A549 (cell line): ENCODE measurements at regions not wholly inside any gene's neighbourhood (a gene's known extent, or its start where the extent isn't known, plus 50 kb on each side); places are given as distances from the start of the nearest gene placed in this dataset.

ENCODE experiments used
- ATAC-seq, 2 experiments: fragments of 200-7000 bp in 1 of 2; fragments of >200 bp in 1 of 2; cut with Nextera tagmentation in 1 of 2; cut with Tn5 transposase in 1 of 2; 3 replicates each; pipeline versions ENCODE4 v1.8.0 to v1.9.1; 2018 to 2020; ENCODE audit warnings: mild to moderate bottlenecking in 1 of 2, moderate library complexity in 1 of 2
- CTCF ChIA-PET: fragments of 300-600 bp; sonication (Branson Sonifier 250); formaldehyde crosslinking; extraction: SDS; loops from one replicate; lab custom pipeline; 2021; ENCODE audit warnings: antibody characterized with exemption, inconsistent platforms; lab: Yijun Ruan, JAX
- POLR2A ChIA-PET: fragments of 350-600 bp; formaldehyde crosslinking; extraction: SDS; loops from one replicate; lab custom pipeline; 2021; ENCODE audit warnings: antibody characterized with exemption, inconsistent platforms; lab: Yijun Ruan, JAX
- DNase-seq, 2 experiments: peaks; one replicate each; pipeline versions ENCODE4 v3.0.0 to v3.0.0-alpha.2; 2011 to 2016; ENCODE audit warnings: low read depth in 1 of 2, low spot score in 1 of 2
- FAIRE-seq: peaks from 2 replicates; lab custom pipeline; 2011; peaks lifted over from hg19 to GRCh38; lab: Jason Lieb, UNC
- H3K27ac ChIP-seq, 2 experiments: fragments of >200 bp; sonication (Bioruptor Twin); formaldehyde crosslinking; 3 replicates each; pipeline ENCODE4 v1.5.1; 2016 to 2017
- H3K4me1 ChIP-seq: fragments of >200 bp; sonication (Bioruptor Twin); formaldehyde crosslinking; 3 replicates; pipeline ENCODE4 v1.6.1; 2016
- H3K4me2 ChIP-seq: fragments of >200 bp; sonication (Bioruptor Twin); formaldehyde crosslinking; 3 replicates; pipeline ENCODE4 v1.6.1; 2016
- H3K4me3 ChIP-seq: fragments of >200 bp; sonication (Bioruptor Twin); formaldehyde crosslinking; 3 replicates; pipeline ENCODE4 v1.5.1; 2016
- H3K9me3 ChIP-seq: fragments of >200 bp; sonication (Bioruptor Twin); formaldehyde crosslinking; 3 replicates; pipeline ENCODE4 v1.6.1; 2016
- BCL3 ChIP-seq: fragments of >200 bp; sonication (Bioruptor Twin); formaldehyde crosslinking; IDR thresholded peaks from 3 replicates; pipeline ENCODE4 v1.6.1; 2016
- BHLHE40 ChIP-seq: IDR thresholded peaks from 2 replicates; pipeline ENCODE4 v1.6.1; 2012; ENCODE audit warnings: low read depth, low read length, inconsistent platforms
- CHD2 ChIP-seq: fragments of 150-350 bp; IDR thresholded peaks from 2 replicates; pipeline ENCODE4 v1.6.1; 2014; ENCODE audit warnings: low read length; ENCODE audit not compliant: partially characterized antibody
- EP300 ChIP-seq, 2 experiments: fragments of >200 bp; sonication (Bioruptor Twin); formaldehyde crosslinking; IDR thresholded peaks; 2 replicates in 1 of 2; 3 replicates in 1 of 2; pipeline ENCODE4 v1.6.1; 2016 to 2017
- FOXS1 ChIP-seq: fragments of 250-450 bp; sonication (Bioruptor Pico); IDR thresholded peaks from 2 replicates; pipeline ENCODE4 v1.5.0; 2020; ENCODE audit warnings: mild to moderate bottlenecking, moderate library complexity
- HDAC2 ChIP-seq: fragments of 200-600 bp; sonication (generic); IDR thresholded peaks from 2 replicates; pipeline ENCODE4 v1.6.1; 2016
- HOXB13 ChIP-seq: fragments of 250-450 bp; sonication (Bioruptor Pico); IDR thresholded peaks from 2 replicates; pipeline ENCODE4 v1.5.0; 2020; ENCODE audit warnings: low read depth, mild to moderate bottlenecking, moderate library complexity
- HOXB5 ChIP-seq: fragments of 250-450 bp; sonication (Bioruptor Pico); IDR thresholded peaks from 2 replicates; pipeline ENCODE4 v1.5.0; 2020; ENCODE audit warnings: mild to moderate bottlenecking, moderate library complexity
- JUN ChIP-seq, 2 experiments: fragments of >200 bp; sonication (Bioruptor Twin); formaldehyde crosslinking; IDR thresholded peaks; 2 replicates in 1 of 2; 3 replicates in 1 of 2; pipeline ENCODE4 v1.6.1; 2016 to 2017
- KDM1A ChIP-seq: fragments of 200-600 bp; sonication (generic); IDR thresholded peaks from 2 replicates; pipeline ENCODE4 v1.6.1; 2016; ENCODE audit warnings: low read depth, mild to moderate bottlenecking
- KDM5A ChIP-seq: fragments of 200-600 bp; sonication (generic); IDR thresholded peaks from 2 replicates; pipeline ENCODE4 v1.6.1; 2016; ENCODE audit warnings: antibody characterized with exemption, mild to moderate bottlenecking
- NFE2L2 ChIP-seq: fragments of 150-350 bp; conservative IDR thresholded peaks from 2 replicates; pipeline ENCODE4 v1.6.1; 2014; ENCODE audit warnings: low read length
- POLR2AphosphoS2 ChIP-seq: conservative IDR thresholded peaks from 2 replicates; pipeline ENCODE4 v1.6.1; 2012; ENCODE audit warnings: low read length, improper control_type of control experiment, inconsistent platforms
- RAD21 ChIP-seq, 2 experiments: fragments of >200 bp in 1 of 2; sonication (Bioruptor Twin) in 1 of 2; formaldehyde crosslinking in 1 of 2; IDR thresholded peaks in 1 of 2; conservative IDR thresholded peaks in 1 of 2; 2 replicates in 1 of 2; 3 replicates in 1 of 2; pipeline ENCODE4 v1.6.1; 2012 to 2018; ENCODE audit warnings: inconsistent platforms in 1 of 2
- RARB ChIP-seq: fragments of 250-450 bp; sonication (Bioruptor Pico); IDR thresholded peaks from 2 replicates; pipeline ENCODE4 v1.8.0; 2021; ENCODE audit warnings: mild to moderate bottlenecking, moderate library complexity
- REST ChIP-seq: fragments of 200-600 bp; sonication (generic); IDR thresholded peaks from 2 replicates; pipeline ENCODE4 v1.6.1; 2016; ENCODE audit warnings: antibody characterized with exemption, mild to moderate bottlenecking, moderate library complexity
- SMC3 ChIP-seq: fragments of >200 bp; sonication (Bioruptor Twin); formaldehyde crosslinking; IDR thresholded peaks from 3 replicates; pipeline ENCODE4 v1.6.1; 2018; ENCODE audit warnings: inconsistent platforms
- ZNF302 ChIP-seq: fragments of 250-450 bp; sonication (Bioruptor Pico); IDR thresholded peaks from 2 replicates; pipeline ENCODE4 v1.9.0; 2021; ENCODE audit warnings: inconsistent platforms, mild to moderate bottlenecking, moderate library complexity
- WGBS: methylation state at CpG from one replicate; pipeline ENCODE4 v1.1.6; 2017; ENCODE audit errors: missing lambda C conversion rate; 5-methylcytosine and 5-hydroxymethylcytosine counted together
- TF ChIP-seq, protein P1 (sequence below): fragments of 450-650 bp; IDR thresholded peaks from 2 replicates; pipeline ENCODE4 v1.6.1; 2014; ENCODE audit warnings: antibody characterized with exemption
- TF ChIP-seq, protein P2 (sequence below): fragments of >200 bp; sonication (Bioruptor Twin); formaldehyde crosslinking; IDR thresholded peaks from 3 replicates; pipeline ENCODE4 v1.5.1; 2016

GRCh38 chr11:109946322-109946846 is 146.8 kb upstream of the ZC3H12C start (continued):
- TF ChIP-seq REST, result no peak
- TF ChIP-seq JUN (IDR thresholded peaks at IDR 0.05), result peak in 1 of 2 experiments; percentile 56; a peak in 2 of 5 replicates
- TF ChIP-seq RAD21 (conservative IDR thresholded peaks at IDR 0.05 in 1 of 2, IDR thresholded peaks at IDR 0.05 in 1 of 2), result peak; percentile 87 to 93

- FAIRE-seq (no peak), ATAC-seq (no peak)
- Histone ChIP-seq H3K9me3 (no peaks in the 10 kb centered on the region), H3K4me1 (peaks cover 7% of the 10 kb centered on the region; the same call in 2 of the 3 replicates)
- ChIA-PET CTCF (interaction anchor here (0.5 kb wide), 1 partner anchor 1341 kb away, joined by 3 read pairs; no protein-coding TSS in a partner anchor), POLR2A (no interaction called here)
- TF ChIP-seq HDAC2 (no peak), RARB (CRISPR knock-in tag) (no peak), KDM1A (no peak), ZNF302 (CRISPR knock-in tag) (no peak), SMC3 (no peak), CHD2 (no peak), BCL3 (no peak)
- TF ChIP-seq, all 56 proteins: peak for 0
- DNase-seq, result no peak
- Histone ChIP-seq H3K27ac (no peak overlapping the region), H3K4me2 (no peak overlapping the region), H3K4me3 (no peak overlapping the region)
- 46% methylated on average over 2 of the region's 2 CpGs for WGBS
Observed at GRCh38 chr11:109954534-109954933, 138.7 kb upstream of the ZC3H12C start.

DNA sequence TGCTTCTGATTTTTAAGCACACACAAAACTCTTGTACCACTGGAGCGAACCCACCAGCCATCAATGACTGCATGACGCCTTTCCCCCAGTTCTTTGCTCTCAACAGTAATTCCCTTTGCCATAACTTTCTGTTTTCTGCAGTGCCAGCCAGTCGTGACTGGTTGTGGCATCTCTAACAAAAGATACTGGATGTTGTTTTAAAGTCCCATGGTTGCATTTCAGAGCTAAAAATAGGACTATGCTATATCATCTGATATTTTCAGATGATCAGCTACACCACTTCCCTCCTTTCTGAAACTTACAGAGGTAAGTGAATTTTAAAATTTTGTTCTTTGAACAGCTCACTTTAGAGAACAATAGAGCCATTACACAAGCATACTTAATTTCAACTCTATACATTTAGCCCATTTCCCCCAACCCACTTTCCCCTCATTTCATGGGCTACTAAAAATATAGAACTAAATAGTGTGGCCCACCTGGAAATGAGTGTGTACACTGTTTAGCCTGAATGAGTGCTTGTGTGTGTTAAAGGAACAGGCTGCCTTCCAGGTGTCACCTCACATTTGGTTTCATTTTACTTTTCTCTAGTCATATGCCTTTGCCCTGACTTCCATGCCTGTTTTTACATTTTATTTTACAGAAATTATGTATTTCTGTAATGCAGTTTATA is 136.9 kb upstream of the ZC3H12C start:
- Histone ChIP-seq H3K9me3 (no peaks in the 10 kb centered on the region), H3K27ac (no peak overlapping the region), H3K4me1 (peaks cover 7% of the 10 kb centered on the region; the same call in 2 of the 3 replicates), H3K4me3 (no peak overlapping the region), H3K4me2 (peak overlapping the region; percentile 44)
- 57% methylated on average over 3 of the region's 3 CpGs for WGBS
- ATAC-seq (no peak), FAIRE-seq (no peak), DNase-seq (no peak)
- POLR2A ChIA-PET, result no interaction called here
- CTCF ChIA-PET, result no interaction called here
- TF ChIP-seq, protein P1, sequence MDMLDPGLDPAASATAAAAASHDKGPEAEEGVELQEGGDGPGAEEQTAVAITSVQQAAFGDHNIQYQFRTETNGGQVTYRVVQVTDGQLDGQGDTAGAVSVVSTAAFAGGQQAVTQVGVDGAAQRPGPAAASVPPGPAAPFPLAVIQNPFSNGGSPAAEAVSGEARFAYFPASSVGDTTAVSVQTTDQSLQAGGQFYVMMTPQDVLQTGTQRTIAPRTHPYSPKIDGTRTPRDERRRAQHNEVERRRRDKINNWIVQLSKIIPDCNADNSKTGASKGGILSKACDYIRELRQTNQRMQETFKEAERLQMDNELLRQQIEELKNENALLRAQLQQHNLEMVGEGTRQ, result no peak

- CTCF ChIA-PET, result no interaction called here
- ATAC-seq, result no peak
Observed at GRCh38 chr11:109957000-109957399, 136.2 kb upstream of the ZC3H12C start.

More at GRCh38 chr11:109957000-109957399, 136.2 kb upstream of the ZC3H12C start:
- H3K4me3 ChIP-seq, result no peak overlapping the region
- no peak for DNase-seq
- TF ChIP-seq NFE2L2, result no peak
- no peak for TF ChIP-seq POLR2AphosphoS2
- TF ChIP-seq BHLHE40, result no peak
- no peak for TF ChIP-seq KDM5A
- TF ChIP-seq HOXB5 (CRISPR knock-in tag), result no peak
- TF ChIP-seq JUN (IDR thresholded peaks at IDR 0.05), result no peak
- TF ChIP-seq HOXB13, result no peak
- TF ChIP-seq, protein P2, sequence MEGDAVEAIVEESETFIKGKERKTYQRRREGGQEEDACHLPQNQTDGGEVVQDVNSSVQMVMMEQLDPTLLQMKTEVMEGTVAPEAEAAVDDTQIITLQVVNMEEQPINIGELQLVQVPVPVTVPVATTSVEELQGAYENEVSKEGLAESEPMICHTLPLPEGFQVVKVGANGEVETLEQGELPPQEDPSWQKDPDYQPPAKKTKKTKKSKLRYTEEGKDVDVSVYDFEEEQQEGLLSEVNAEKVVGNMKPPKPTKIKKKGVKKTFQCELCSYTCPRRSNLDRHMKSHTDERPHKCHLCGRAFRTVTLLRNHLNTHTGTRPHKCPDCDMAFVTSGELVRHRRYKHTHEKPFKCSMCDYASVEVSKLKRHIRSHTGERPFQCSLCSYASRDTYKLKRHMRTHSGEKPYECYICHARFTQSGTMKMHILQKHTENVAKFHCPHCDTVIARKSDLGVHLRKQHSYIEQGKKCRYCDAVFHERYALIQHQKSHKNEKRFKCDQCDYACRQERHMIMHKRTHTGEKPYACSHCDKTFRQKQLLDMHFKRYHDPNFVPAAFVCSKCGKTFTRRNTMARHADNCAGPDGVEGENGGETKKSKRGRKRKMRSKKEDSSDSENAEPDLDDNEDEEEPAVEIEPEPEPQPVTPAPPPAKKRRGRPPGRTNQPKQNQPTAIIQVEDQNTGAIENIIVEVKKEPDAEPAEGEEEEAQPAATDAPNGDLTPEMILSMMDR, result no peak
- no peak for TF ChIP-seq FOXS1 (CRISPR knock-in tag)
- no peak for TF ChIP-seq EP300 (IDR thresholded peaks at IDR 0.05)
- H3K4me2 ChIP-seq, result no peak overlapping the region; the same call in 2 of the 3 replicates
- POLR2A ChIA-PET, result no interaction called here
- no peaks in the 10 kb centered on the region for H3K9me3 ChIP-seq
- peaks cover 7% of the 10 kb centered on the region; the same call in 2 of the 3 replicates for H3K4me1 ChIP-seq
- H3K27ac ChIP-seq, result no peak overlapping the region
- WGBS, result 60% methylated on average over 6 of the region's 6 CpGs
- FAIRE-seq, result no peak
